Gastrocnemius medialis (tissue), 4 donors: ENCODE measurements at regions not wholly inside any gene's neighbourhood (a gene's known extent, or its start where the extent isn't known, plus 50 kb on each side); places are given as distances from the start of the nearest gene placed in this dataset.

Source experiments
- CTCF ChIP-seq, 5 experiments: fragments of 450-650 bp in 3 of 5; fragments of 200-600 bp in 2 of 5; sonication (generic) in 2 of 5; IDR thresholded peaks in 4 of 5; conservative IDR thresholded peaks in 1 of 5; 1 replicate in 4 of 5; 2 replicates in 1 of 5; pipeline ENCODE4 v1.5.1; 2016 to 2019; ENCODE audit warnings: antibody characterized with exemption in 5 of 5, mild to moderate bottlenecking in 3 of 5, moderate library complexity in 3 of 5
- POLR2A ChIP-seq, 2 donors: fragments of 450-650 bp; IDR thresholded peaks; one replicate each; pipeline ENCODE4 v1.6.1; 2017; ENCODE audit warnings: antibody characterized with exemption in 2 of 2, mild to moderate bottlenecking in 2 of 2, moderate library complexity in 2 of 2

- TF ChIP-seq CTCF (IDR thresholded peaks at IDR 0.05 in 4 of 5, conservative IDR thresholded peaks at IDR 0.05 in 1 of 5) = no peak
- no peak for TF ChIP-seq POLR2A (IDR thresholded peaks at IDR 0.05)
Measured at GRCh38 chr4:27141530-27141929, 280.9 kb downstream of the STIM2 start.
